HG03097 (cell line): ENCODE measurements at regions not wholly inside any gene's neighbourhood (a gene's known extent, or its start where the extent isn't known, plus 50 kb on each side); places are given as distances from the start of the nearest gene placed in this dataset.

Experiments used
- ATAC-seq: cut with Tn5 transposase; IDR thresholded peaks from one replicate; pipeline ENCODE4 v1.9.1; 2021; ENCODE audit not compliant: unreplicated experiment, low FRiP score

- ATAC-seq, result no peak
Measured at GRCh38 chr2:731711-732110, 54.5 kb upstream of the TMEM18 start.

- no peak for ATAC-seq
Measured at GRCh38 chr2:729376-729861, 52.2 kb upstream of the TMEM18 start.

GRCh38 chr2:728165-728564 lies 51.0 kb upstream of the TMEM18 start:
- ATAC-seq, result no peak

- peak; percentile 83 for ATAC-seq
Measured at GRCh38 chr2:727071-727470, 49.9 kb upstream of the TMEM18 start.
